GM12864 (cell line): ENCODE measurements at regions not wholly inside any gene's neighbourhood (a gene's known extent, or its start where the extent isn't known, plus 50 kb on each side); places are given as distances from the start of the nearest gene placed in this dataset.

ENCODE experiments used
- DNase-seq: peaks from one replicate; pipeline ENCODE4 v3.0.0-alpha.2; 2011; ENCODE audit warnings: low read depth
- H3K4me3 ChIP-seq: 2 replicates; pipeline ENCODE4 v1.5.1; 2011; ENCODE audit warnings: mild to moderate bottlenecking, low read depth, low read length, control low read depth
- TF ChIP-seq, protein P1 (sequence below): IDR thresholded peaks from 2 replicates; pipeline ENCODE4 v1.5.1; 2011; ENCODE audit warnings: low read depth, mild to moderate bottlenecking, moderate library complexity, low read length, control low read depth, inconsistent platforms; ENCODE audit errors: missing control alignments

- TF ChIP-seq, protein P1, sequence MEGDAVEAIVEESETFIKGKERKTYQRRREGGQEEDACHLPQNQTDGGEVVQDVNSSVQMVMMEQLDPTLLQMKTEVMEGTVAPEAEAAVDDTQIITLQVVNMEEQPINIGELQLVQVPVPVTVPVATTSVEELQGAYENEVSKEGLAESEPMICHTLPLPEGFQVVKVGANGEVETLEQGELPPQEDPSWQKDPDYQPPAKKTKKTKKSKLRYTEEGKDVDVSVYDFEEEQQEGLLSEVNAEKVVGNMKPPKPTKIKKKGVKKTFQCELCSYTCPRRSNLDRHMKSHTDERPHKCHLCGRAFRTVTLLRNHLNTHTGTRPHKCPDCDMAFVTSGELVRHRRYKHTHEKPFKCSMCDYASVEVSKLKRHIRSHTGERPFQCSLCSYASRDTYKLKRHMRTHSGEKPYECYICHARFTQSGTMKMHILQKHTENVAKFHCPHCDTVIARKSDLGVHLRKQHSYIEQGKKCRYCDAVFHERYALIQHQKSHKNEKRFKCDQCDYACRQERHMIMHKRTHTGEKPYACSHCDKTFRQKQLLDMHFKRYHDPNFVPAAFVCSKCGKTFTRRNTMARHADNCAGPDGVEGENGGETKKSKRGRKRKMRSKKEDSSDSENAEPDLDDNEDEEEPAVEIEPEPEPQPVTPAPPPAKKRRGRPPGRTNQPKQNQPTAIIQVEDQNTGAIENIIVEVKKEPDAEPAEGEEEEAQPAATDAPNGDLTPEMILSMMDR, result no peak
- no peak overlapping the region for H3K4me3 ChIP-seq
- no peak for DNase-seq
Observed at GRCh38 chr1:195946500-195946899, 661.7 kb downstream of the KCNT2 start.

- DNase-seq, result no peak
- TF ChIP-seq, protein P1, result no peak
- no peak overlapping the region for H3K4me3 ChIP-seq
Observed at GRCh38 chr1:195941795-195942194, 666.4 kb downstream of the KCNT2 start.

- TF ChIP-seq, protein P1, result no peak
- H3K4me3 ChIP-seq, result no peak overlapping the region
- no peak for DNase-seq
Observed at GRCh38 chr1:195941314-195941713, 666.9 kb downstream of the KCNT2 start.

GRCh38 chr1:195939844-195940243 lies 668.4 kb downstream of the KCNT2 start:
- TF ChIP-seq, protein P1, result no peak
- no peak for DNase-seq
- no peak overlapping the region for H3K4me3 ChIP-seq

- TF ChIP-seq, protein P1, result no peak
- no peak overlapping the region for H3K4me3 ChIP-seq
- no peak for DNase-seq
Observed at GRCh38 chr1:195934817-195935553, 673.3 kb downstream of the KCNT2 start.

DNA sequence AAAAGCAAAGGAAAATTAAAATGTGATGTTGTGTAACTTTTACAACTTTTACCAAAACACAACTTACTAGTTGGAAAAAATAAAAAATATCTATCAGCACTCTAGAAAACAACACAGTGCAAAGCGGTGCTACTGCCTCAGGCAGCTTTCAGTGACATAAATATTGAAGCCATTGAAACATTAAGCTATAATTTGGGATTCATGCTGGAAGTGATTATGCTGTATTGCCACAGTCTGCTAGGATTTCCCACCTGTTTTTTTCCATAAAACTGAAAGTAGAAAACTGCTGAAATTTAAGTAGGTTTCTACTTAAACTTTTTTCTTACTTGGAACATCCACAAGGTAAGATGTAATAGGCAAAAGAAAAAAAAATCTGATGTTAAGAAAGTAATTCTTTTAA lies 674.4 kb downstream of the KCNT2 start:
- no peak for DNase-seq
- no peak overlapping the region for H3K4me3 ChIP-seq
- TF ChIP-seq, protein P1, result no peak

- H3K4me3 ChIP-seq, result no peak overlapping the region
- no peak for DNase-seq
- TF ChIP-seq, protein P1, result no peak
Observed at GRCh38 chr1:195915826-195916225, 692.4 kb downstream of the KCNT2 start.
